AG08396 (cell line): ENCODE measurements at regions not wholly inside any gene's neighbourhood (a gene's known extent, or its start where the extent isn't known, plus 50 kb on each side); places are given as distances from the start of the nearest gene placed in this dataset.
"Not testable (repeated sequence)": the region's sequence is repeated elsewhere in the genome, so short reads cannot be mapped to it uniquely, and the experiment has no call there.

Experiments
- DNase-seq: peaks from one replicate; pipeline ENCODE4 v3.0.0; 2012; ENCODE audit warnings: low spot score, mixed read lengths

DNA sequence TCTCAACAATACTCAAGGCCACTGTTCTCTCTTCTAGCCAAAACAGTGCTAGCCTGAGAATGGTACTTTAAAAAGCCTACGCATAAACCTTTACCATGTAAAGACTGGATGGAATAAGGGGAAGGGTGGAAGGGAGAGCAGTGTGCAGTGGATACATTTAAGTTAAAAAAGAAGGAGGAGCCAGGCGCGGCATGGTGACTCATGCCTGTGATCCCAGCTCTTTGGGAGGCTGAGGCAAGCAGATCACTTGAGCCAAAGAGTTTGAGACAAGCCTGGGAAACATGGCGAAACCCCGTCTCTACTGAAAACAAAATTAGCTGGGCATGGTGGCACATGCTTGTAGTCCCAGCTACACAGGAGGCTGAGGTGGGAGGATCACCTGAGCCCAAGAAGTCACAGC, 127.7 kb upstream of the KIF2A start:
- no peak for DNase-seq

GRCh38 chr5:62182802-62183201, 123.2 kb upstream of the KIF2A start:
- no peak for DNase-seq

DNA sequence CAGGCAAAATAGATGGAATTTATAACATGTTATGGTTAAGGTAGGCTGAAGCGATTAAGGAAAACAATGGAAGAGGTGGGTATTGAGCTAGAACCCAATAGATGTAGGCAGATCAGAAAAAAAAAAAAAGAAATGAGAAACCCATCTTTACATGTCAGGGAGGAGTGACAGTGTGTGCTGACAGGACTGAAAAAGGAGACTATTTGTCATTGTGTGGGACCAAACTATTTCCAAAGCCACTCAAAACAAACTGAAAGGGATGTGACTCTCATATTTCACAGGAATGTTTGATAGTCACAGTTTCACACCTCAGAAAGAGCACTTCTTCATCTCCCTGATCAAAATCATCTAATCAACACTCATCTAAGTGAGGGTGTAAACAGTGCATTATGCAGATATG, 122.3 kb upstream of the KIF2A start:
- DNase-seq = no peak

DNA sequence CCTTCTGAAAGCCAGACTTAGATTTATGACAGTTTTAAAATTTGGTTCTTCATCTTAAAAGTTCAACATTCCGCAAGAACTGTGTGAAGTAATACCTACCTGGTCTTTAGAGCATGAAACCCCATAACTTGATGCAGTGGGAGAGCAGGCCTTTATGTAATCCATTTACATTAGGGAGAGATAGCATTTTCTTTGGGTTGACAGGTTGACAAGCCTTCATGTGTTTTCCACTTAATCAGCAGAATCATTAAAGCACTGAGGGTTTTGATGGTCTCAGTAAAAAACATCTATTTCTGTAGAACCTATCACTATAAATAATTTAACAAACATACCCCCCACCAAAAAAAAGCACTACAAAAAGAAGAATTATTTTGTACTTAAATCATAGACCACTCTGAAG, 121.6 kb upstream of the KIF2A start:
- DNase-seq = no peak

DNA sequence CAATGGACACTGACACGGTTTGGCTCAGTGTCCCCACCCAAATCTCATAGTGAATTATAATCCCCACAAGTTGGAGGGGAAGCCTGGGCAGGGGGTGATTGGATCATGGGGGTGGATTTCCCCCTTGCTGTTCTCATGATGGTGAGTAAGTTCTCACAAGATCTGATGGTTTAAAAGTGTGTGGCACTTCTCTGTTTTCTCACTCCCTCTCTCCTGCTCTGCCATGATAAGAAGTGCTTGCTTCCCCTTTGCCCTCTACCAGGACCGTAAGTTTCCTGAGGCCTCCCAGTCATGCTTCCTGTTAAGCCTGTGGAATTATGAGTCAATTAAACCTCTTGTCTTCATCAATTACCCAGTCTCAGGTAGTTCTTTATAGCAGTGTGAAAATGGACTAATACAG, 115.8 kb upstream of the KIF2A start:
- no peak for DNase-seq

DNA sequence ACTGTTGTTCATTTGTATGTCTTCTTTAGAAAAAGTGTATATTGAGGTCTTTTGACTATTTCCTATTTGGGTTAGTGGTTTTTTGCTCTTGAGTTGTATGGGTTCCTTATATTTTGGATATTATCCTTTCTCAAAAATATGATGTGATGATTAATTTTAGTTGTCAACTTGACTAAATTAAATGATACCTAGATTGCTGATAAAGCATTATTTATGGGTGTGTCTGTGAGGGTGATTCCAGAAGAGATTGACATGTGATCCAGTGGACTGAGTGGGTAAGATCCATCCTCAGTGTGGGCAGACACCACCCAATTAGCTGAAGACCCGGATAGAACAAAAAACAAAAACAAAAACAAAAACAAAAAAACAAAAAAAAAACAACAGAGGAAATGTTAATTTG, 115.1 kb upstream of the KIF2A start:
- DNase-seq = no peak

- no peak for DNase-seq
Measured at GRCh38 chr5:62192958-62193357, 113.0 kb upstream of the KIF2A start.

GRCh38 chr5:62196532-62196931, 109.5 kb upstream of the KIF2A start:
- DNase-seq = not testable (repeated sequence)

GRCh38 chr5:62197697-62198096, 108.3 kb upstream of the KIF2A start:
- DNase-seq = no peak

DNA sequence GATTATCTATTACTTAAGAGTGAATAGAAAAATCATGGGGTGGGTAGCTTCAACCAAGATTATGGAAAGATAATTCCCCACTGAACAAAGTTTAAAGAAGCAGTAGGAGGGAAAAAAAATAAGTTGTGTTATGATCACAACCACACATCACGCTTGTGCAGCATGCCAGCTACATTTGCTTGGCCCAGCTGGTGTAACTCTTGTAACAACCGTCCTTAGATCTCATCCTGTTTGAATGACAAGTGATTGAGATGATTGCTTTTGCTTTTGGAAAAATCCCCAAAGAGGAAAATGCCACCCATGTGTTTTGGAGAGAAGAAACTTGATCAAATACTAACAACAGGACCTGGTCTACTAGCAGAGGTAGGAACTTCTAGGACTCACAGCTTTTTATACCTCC, 107.6 kb upstream of the KIF2A start:
- DNase-seq = no peak

DNA sequence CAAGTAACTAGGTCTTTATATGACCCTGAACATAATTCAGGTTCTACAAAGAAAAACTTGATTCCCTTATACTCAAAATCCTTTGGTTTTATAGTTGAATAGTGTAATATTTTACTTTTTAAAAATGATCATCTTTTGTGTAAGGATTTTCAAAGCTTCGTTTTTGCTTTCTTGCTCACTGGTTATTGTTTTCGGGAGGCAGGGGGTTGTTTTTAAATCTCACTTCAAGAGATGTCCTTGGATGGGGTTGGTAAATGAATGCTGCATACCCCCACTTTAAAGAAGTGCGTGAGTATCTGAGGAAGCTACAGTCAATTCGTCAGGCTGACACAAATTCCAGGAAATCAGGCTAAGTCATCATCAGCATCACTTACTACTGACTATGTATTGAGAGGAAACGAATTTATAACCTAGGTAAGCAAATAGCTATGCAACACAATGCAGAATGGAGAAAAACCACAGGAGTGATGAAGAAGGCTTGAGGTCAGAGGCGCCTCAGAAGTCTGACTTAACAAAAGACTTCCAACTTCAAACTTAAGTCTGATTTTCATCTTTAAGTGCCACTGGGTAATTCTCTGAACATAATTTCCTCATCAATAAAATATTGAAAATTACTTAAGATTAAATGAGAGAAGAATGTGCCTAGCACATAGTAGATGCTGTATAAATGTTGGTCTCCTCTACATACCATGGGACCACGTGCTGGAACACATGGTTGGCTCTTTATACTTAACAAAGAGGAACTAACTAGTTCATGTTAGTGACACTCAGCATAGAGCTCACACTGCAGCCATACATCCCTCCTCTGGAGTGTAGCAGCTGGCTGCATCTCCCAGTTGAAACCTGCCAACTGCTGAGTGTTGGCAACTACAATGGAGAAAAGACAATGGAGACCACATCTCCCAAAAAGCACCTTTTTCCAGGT, 106.0 kb upstream of the KIF2A start:
- DNase-seq = no peak

- no peak for DNase-seq
Measured at GRCh38 chr5:62206150-62206829, 99.7 kb upstream of the KIF2A start.

DNA sequence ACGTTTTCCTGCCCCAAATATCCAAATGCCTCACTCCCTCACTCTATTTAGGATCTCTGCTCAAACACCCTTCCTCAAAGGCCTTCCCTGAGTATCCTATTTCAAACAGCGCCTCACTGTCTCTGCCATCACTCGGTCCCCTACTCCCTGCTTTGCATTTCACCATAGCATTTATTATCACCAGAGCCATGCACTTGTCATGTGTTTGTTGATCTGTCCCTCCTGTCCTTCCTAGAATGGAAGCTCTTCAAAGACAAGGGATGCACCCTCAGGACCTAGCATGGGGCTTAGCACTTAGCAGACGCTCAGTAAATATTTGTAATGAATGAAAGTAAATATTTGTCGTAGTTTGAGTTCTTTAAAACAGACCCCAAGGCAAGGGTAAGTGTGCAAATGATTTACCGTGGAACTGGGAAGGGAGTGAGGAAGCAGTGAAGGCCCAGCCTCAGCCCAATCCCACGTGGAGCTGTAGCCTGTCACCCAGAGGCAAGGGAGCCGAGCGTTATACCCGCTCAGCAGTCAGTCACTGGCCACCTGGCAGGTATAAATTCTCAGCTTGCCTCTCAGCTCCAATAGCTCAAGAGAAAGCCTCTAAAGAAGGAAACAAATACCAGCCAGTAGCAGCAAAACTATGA, 97.7 kb upstream of the KIF2A start:
- DNase-seq = no peak

- no peak for DNase-seq
Measured at GRCh38 chr5:62211405-62211804, 94.6 kb upstream of the KIF2A start.

DNA sequence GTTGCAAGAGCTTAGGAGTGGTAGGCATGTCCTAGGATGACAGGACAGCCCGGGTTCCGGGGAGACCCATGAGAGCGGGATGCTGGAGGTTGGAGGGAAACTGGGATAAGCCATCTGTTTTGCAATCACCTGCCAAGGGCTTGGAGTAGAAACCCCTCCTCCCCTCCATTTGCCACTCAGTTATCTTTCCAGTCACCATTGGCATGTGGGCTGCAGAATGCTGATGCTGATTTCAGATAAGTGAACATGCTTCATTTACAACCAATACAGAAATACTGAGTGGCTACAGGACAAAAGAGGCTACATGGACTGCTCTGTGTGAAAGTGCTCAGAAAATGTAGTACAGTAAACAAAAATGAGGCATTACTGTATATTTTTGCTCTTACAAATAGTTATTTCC, 93.4 kb upstream of the KIF2A start:
- no peak for DNase-seq

GRCh38 chr5:62214701-62215100, 91.3 kb upstream of the KIF2A start:
- no peak for DNase-seq

DNA sequence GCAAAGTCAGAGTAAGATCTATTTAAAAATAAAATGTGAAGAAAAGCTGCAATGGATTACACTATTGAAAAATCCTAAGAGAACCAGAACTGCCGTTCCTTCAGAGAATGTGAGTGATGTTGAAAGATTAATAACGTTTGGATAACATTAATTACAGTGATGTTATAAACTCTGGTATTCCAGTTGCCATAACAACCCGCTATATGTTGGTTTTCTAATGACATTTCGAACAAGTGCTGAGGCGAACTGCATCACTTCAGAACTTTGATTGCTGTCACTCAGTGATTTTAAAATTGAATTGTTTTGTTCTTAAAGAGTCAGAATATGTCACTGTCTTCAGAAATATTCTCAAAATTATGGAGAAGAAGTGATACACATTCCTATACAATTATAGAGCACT, 89.4 kb upstream of the KIF2A start:
- DNase-seq = not testable (repeated sequence)

- not testable (repeated sequence) for DNase-seq
Measured at GRCh38 chr5:62217095-62217494, 88.9 kb upstream of the KIF2A start.

- not testable (repeated sequence) for DNase-seq
Measured at GRCh38 chr5:62218860-62219259, 87.1 kb upstream of the KIF2A start.

- DNase-seq = not testable (repeated sequence)
Measured at GRCh38 chr5:62221881-62222280, 84.1 kb upstream of the KIF2A start.

- DNase-seq = not testable (repeated sequence)
Measured at GRCh38 chr5:62222305-62222704, 83.7 kb upstream of the KIF2A start.

GRCh38 chr5:62223312-62223670, 82.7 kb upstream of the KIF2A start:
- not testable (repeated sequence) for DNase-seq

DNA sequence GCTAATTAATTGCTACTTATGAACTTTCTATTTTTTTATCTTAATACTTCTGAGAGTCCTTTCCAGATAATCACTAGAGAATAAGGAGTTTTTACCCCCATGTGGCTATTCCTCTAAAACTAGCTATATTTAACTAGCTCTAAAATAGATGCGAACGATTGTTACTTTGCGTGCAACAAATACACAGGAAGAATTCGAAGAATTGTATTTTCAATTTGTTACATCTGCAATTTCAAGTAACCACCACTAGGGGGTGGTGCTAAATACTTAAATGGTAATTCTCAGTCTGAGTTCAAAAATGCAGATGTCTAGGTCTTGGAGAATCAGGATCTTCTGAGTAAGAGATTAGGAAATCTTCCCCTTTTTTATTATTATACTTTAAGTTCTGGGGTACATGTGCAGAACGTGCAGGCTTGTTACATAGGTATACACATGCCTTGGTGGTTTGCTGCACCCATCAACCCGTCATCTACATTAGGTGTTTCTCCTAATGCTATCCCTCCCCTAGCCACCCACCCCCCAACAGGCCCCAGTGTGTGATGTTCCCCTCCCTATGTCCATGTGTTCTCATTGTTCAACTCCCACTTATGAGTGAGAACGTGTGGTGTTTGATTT, 80.9 kb upstream of the KIF2A start:
- DNase-seq = not testable (repeated sequence)
